H9 (cell line): ENCODE measurements at regions not wholly inside any gene's neighbourhood (a gene's known extent, or its start where the extent isn't known, plus 50 kb on each side); places are given as distances from the start of the nearest gene placed in this dataset.

ENCODE experiments used
- DNase-seq: peaks from one replicate; pipeline ENCODE4 v3.0.0-alpha.2; 2017
- H2AFZ ChIP-seq: one replicate; pipeline ENCODE4 v1.6.1; 2013; ENCODE audit warnings: mild to moderate bottlenecking, low read length, control low read depth, moderate library complexity
- H2AK5ac ChIP-seq: 2 replicates; pipeline ENCODE4 v1.6.1; 2013; ENCODE audit warnings: low read length, control low read depth, mixed read lengths; ENCODE audit not compliant: insufficient read length
- H2BK120ac ChIP-seq: one replicate; pipeline ENCODE4 v1.6.1; 2013; ENCODE audit warnings: low read depth, mild to moderate bottlenecking, low read length, control low read depth, inconsistent platforms; ENCODE audit not compliant: poor library complexity, severe bottlenecking
- H2BK12ac ChIP-seq: 2 replicates; pipeline ENCODE4 v1.6.1; 2013; ENCODE audit warnings: low read length, control low read depth, mixed read lengths, low read depth; ENCODE audit not compliant: insufficient read length
- H2BK15ac ChIP-seq: 2 replicates; pipeline ENCODE4 v1.6.1; 2013; ENCODE audit warnings: low read depth, low read length, control low read depth
- H2BK20ac ChIP-seq: one replicate; pipeline ENCODE4 v1.6.1; 2013; ENCODE audit warnings: low read depth, mild to moderate bottlenecking, low read length, control low read depth, inconsistent platforms; ENCODE audit not compliant: poor library complexity, severe bottlenecking
- H2BK5ac ChIP-seq: 2 replicates; pipeline ENCODE4 v1.6.1; 2013; ENCODE audit warnings: low read length, control low read depth, mixed read lengths; ENCODE audit not compliant: insufficient read length
- H3K14ac ChIP-seq: 2 replicates; pipeline ENCODE4 v1.6.1; 2013; ENCODE audit warnings: low read length, control low read depth; ENCODE audit not compliant: insufficient read depth
- H3K18ac ChIP-seq: 2 replicates; pipeline ENCODE4 v1.6.1; 2013; ENCODE audit warnings: low read depth, mild to moderate bottlenecking, mixed read lengths, low read length, control low read depth; ENCODE audit not compliant: insufficient read length
- H3K23ac ChIP-seq: 2 replicates; pipeline ENCODE4 v1.6.1; 2013; ENCODE audit warnings: low read length, control low read depth, mixed read lengths, low read depth; ENCODE audit not compliant: insufficient read length
- H3K23me2 ChIP-seq: 2 replicates; pipeline ENCODE4 v1.6.1; 2013; ENCODE audit warnings: low read depth, mild to moderate bottlenecking, mixed read lengths, low read length, control low read depth; ENCODE audit not compliant: insufficient read length, poor library complexity, severe bottlenecking
- H3K27ac ChIP-seq: 2 replicates; pipeline ENCODE4 v1.5.1; 2013; ENCODE audit warnings: low read length, control low read depth, mixed read lengths, low read depth; ENCODE audit not compliant: insufficient read length
- H3K27me3 ChIP-seq: 2 replicates; pipeline ENCODE4 v1.6.1; 2013; ENCODE audit warnings: low read length, control low read depth, inconsistent platforms; ENCODE audit not compliant: insufficient read depth
- H3K4ac ChIP-seq: 2 replicates; pipeline ENCODE4 v1.6.1; 2013; ENCODE audit warnings: low read depth, mild to moderate bottlenecking, control low read depth, inconsistent platforms, low read length, moderate library complexity
- H3K4me1 ChIP-seq: 2 replicates; pipeline ENCODE4 v1.6.1; 2013; ENCODE audit warnings: low read length, control low read depth, inconsistent platforms; ENCODE audit not compliant: insufficient read depth
- H3K4me2 ChIP-seq: 2 replicates; pipeline ENCODE4 v1.6.1; 2013; ENCODE audit warnings: low read length, control low read depth, mixed read lengths; ENCODE audit not compliant: insufficient read length, insufficient read depth
- H3K56ac ChIP-seq: 2 replicates; pipeline ENCODE4 v1.6.1; 2013; ENCODE audit warnings: low read depth, mild to moderate bottlenecking, mixed read lengths, low read length, control low read depth; ENCODE audit not compliant: insufficient read length
- H3K79me1 ChIP-seq: 2 replicates; pipeline ENCODE4 v1.6.1; 2013; ENCODE audit warnings: low read depth, mild to moderate bottlenecking, moderate library complexity, low read length, control low read depth, inconsistent platforms; ENCODE audit not compliant: insufficient read depth, poor library complexity, severe bottlenecking
- H3K79me2 ChIP-seq: 2 replicates; pipeline ENCODE4 v1.6.1; 2013; ENCODE audit warnings: low read length, control low read depth, inconsistent platforms; ENCODE audit not compliant: insufficient read depth
- H3K9ac ChIP-seq: 2 replicates; pipeline ENCODE4 v1.6.1; 2013; ENCODE audit warnings: low read length, control low read depth, mixed read lengths; ENCODE audit not compliant: insufficient read length; ENCODE audit errors: extremely low read depth
- H3K9me3 ChIP-seq: one replicate; pipeline ENCODE4 v1.6.1; 2013; ENCODE audit warnings: low read depth, low read length, inconsistent platforms; ENCODE audit not compliant: control insufficient read depth
- H3T11ph ChIP-seq: one replicate; pipeline ENCODE4 v1.6.1; 2013; ENCODE audit warnings: mild to moderate bottlenecking, low read length, control low read depth, inconsistent platforms
- H4K20me1 ChIP-seq: one replicate; pipeline ENCODE4 v1.6.1; 2013; ENCODE audit not compliant: control insufficient read depth, insufficient read length, insufficient read depth
- H4K5ac ChIP-seq: 2 replicates; pipeline ENCODE4 v1.6.1; 2013; ENCODE audit warnings: low read depth, mild to moderate bottlenecking, mixed read lengths, low read length, control low read depth; ENCODE audit not compliant: insufficient read length
- H4K8ac ChIP-seq: replicated peaks from 2 replicates; pipeline ENCODE4 v1.6.1; 2013; ENCODE audit warnings: low read length, control low read depth, mixed read lengths, low read depth; ENCODE audit not compliant: insufficient read length
- H4K91ac ChIP-seq: 2 replicates; pipeline ENCODE4 v1.6.1; 2013; ENCODE audit warnings: low read depth, mild to moderate bottlenecking, moderate library complexity, mixed read lengths, low read length, control low read depth; ENCODE audit not compliant: insufficient read length
- H3K27ac Mint-ChIP-seq, 3 experiments: 2 replicates in 2 of 3; 3 replicates in 1 of 3; pipeline ENCODE4 v1.8.0; 2020 to 2021; ENCODE audit warnings: mixed read lengths in 3 of 3, mild to moderate bottlenecking in 1 of 3, moderate library complexity in 1 of 3
- H3K27me3 Mint-ChIP-seq: 2 replicates; pipeline ENCODE4 v1.8.0; 2021; ENCODE audit warnings: low read depth, mild to moderate bottlenecking, moderate library complexity, mixed read lengths
- H3K36me3 Mint-ChIP-seq, 3 experiments: 2 replicates in 2 of 3; 3 replicates in 1 of 3; pipeline ENCODE4 v1.8.0; 2020 to 2021; ENCODE audit warnings: low read depth in 3 of 3, mixed read lengths in 3 of 3; ENCODE audit not compliant: insufficient read depth in 1 of 3
- H3K4me1 Mint-ChIP-seq, 2 experiments: 2 replicates each; pipeline ENCODE4 v1.8.0; 2020; ENCODE audit warnings: mixed read lengths in 2 of 2
- H3K4me3 Mint-ChIP-seq, 2 experiments: 2 replicates in 1 of 2; 3 replicates in 1 of 2; pipeline ENCODE4 v1.8.0; 2020 to 2021; ENCODE audit warnings: mild to moderate bottlenecking in 2 of 2, mixed read lengths in 2 of 2, moderate library complexity in 1 of 2
- H3K9me3 Mint-ChIP-seq, 2 experiments: 2 replicates in 1 of 2; 3 replicates in 1 of 2; pipeline ENCODE4 v1.8.0; 2020; ENCODE audit warnings: mild to moderate bottlenecking in 2 of 2, mixed read lengths in 2 of 2, moderate library complexity in 1 of 2
- WGBS: extraction: QIAGEN DNeasy Blood & Tissue Kit; methylation state at CpG from one replicate; pipeline ENCODE4 v1.1.7; 2013; ENCODE audit warnings: missing lambda C conversion rate, low lambda C conversion rate, mixed read lengths; ENCODE audit not compliant: insufficient read length; ENCODE audit errors: extremely low coverage; 5-methylcytosine and 5-hydroxymethylcytosine counted together
- TF ChIP-seq, protein P1 (sequence below): fragments of 200-600 bp; sonication (generic); conservative IDR thresholded peaks from 3 replicates; pipeline ENCODE4 v1.8.0; 2021; ENCODE audit warnings: antibody characterized with exemption, mild to moderate bottlenecking

DNA sequence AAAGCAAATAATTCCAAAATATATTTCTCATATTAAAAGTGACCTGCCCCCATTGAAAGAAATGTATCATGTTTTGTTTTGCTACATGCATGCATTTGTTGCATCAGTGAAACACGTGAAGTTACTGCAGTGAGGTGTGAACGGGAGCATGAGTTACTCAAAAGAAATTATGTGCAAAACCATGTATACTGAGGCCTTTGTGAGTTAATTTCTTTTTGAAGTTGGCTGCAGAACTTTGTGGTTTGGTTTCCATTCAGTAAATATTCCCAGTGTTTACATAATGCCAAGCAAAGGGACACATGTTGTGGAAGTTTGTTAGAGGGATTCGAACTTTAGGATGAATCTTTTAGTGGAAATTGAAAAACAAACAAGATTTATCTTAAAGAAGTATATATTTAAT, 619.4 kb upstream of the ADAMTS5 start:
- Mint-ChIP-seq H3K27me3 (no peaks in the 10 kb centered on the region), H3K4me1 (0 out of 4 replicates have a peak, but pooled peaks cover 0 to 2% of the 10 kb centered on the region in 2 experiments), H3K36me3 (no peaks in the 10 kb centered on the region), H3K27ac (no peak overlapping the region), H3K9me3 (no peaks in the 10 kb centered on the region), H3K4me3 (no peak overlapping the region)
- no peak overlapping the region for H3T11ph ChIP-seq
- no peak for DNase-seq
- no CpG with 5 or more reads among the region's 3 CpGs for WGBS
- no peaks in the 10 kb centered on the region for H3K4me1 ChIP-seq
- no peak overlapping the region for H3K14ac ChIP-seq
- no peak overlapping the region for H2BK5ac ChIP-seq
- TF ChIP-seq, protein P1, sequence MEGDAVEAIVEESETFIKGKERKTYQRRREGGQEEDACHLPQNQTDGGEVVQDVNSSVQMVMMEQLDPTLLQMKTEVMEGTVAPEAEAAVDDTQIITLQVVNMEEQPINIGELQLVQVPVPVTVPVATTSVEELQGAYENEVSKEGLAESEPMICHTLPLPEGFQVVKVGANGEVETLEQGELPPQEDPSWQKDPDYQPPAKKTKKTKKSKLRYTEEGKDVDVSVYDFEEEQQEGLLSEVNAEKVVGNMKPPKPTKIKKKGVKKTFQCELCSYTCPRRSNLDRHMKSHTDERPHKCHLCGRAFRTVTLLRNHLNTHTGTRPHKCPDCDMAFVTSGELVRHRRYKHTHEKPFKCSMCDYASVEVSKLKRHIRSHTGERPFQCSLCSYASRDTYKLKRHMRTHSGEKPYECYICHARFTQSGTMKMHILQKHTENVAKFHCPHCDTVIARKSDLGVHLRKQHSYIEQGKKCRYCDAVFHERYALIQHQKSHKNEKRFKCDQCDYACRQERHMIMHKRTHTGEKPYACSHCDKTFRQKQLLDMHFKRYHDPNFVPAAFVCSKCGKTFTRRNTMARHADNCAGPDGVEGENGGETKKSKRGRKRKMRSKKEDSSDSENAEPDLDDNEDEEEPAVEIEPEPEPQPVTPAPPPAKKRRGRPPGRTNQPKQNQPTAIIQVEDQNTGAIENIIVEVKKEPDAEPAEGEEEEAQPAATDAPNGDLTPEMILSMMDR = no peak
- H3K23ac ChIP-seq = no peak overlapping the region
- H4K20me1 ChIP-seq = no peaks in the 10 kb centered on the region
- no peak overlapping the region for H2BK15ac ChIP-seq
- H3K4me2 ChIP-seq = no peak overlapping the region
- H3K27me3 ChIP-seq = no peaks in the 10 kb centered on the region
- no peak overlapping the region for H3K56ac ChIP-seq
- H4K5ac ChIP-seq = no peak overlapping the region
- H3K27ac ChIP-seq = no peak overlapping the region
- no peak overlapping the region for H2BK12ac ChIP-seq
- no peak overlapping the region for H3K4ac ChIP-seq
- H3K79me2 ChIP-seq = no peaks in the 10 kb centered on the region
- no peak overlapping the region for H2AK5ac ChIP-seq
- no peak overlapping the region for H2AFZ ChIP-seq
- H4K8ac ChIP-seq = no peak overlapping the region
- H3K18ac ChIP-seq = no peak overlapping the region
- H2BK20ac ChIP-seq = no peak overlapping the region
- H3K23me2 ChIP-seq = no peaks in the 10 kb centered on the region
- H2BK120ac ChIP-seq = no peak overlapping the region
- H3K9me3 ChIP-seq = no peaks in the 10 kb centered on the region
- no peaks in the 10 kb centered on the region for H3K79me1 ChIP-seq
- H3K9ac ChIP-seq = no peak overlapping the region
- H4K91ac ChIP-seq = no peak overlapping the region
